ENCODE measurements at regions not wholly inside any gene's neighbourhood (a gene's known extent, or its start where the extent isn't known, plus 50 kb on each side); places are given as distances from the start of the nearest gene placed in this dataset.

DNA sequence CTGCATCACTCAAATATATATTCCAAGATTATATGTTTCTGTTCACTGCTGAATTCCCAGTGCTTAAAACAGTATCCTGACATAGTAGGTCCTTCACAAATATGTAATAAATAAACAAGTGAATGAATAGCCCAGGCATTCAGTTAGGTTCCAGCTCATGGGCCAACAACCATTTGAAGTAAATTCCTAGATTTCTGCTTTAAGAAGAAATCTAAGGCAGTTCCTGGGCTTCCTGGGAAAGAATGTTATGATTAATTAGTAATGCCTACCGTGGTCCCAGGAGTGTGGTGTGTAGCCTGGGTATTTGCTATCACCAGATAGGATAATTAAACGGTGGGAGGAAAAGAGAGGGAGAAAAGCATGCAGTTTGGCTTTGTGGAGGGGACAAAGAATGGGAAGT, 576.8 kb downstream of the SOX6 start:
- DNase-seq: no peak

DNA sequence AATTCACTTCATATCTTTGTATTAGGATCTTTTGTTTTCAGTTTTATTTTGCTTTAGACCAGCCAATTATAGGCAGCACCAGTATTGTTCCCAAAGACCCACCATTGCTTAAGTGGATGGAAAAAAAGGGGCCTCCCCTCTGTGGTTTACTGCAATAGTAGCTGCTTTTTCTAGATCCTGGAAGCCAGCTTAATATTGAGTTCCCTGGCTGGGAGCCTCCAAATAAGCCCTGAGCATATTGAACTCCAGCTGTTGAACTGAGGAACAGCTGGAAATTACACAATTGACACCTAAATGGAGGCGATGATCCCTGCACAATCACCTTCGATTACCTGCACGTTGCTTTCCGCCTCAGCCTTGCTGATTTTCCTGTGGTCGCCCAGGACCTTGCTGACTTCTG, 576.0 kb downstream of the SOX6 start:
- DNase-seq: no peak

DNA sequence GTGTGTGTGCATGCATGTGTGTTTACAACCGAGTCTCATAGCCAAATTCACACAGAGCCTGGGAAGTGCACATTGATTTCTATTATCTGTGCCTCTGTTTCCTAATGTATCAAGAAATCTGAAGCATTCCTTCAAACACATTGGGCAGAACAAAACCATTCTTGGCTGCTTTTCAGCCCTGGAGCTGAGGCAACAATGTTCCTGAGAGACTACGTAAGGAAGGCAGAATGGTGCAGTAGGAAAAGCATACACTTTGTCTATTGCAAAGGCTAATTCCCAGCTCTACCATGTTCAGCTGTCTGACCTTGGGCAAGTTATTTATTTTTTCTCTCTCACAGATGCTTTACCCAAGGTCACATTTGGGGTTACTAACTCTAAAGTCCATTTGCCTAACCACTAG, 575.5 kb downstream of the SOX6 start:
- no peak for DNase-seq

DNA sequence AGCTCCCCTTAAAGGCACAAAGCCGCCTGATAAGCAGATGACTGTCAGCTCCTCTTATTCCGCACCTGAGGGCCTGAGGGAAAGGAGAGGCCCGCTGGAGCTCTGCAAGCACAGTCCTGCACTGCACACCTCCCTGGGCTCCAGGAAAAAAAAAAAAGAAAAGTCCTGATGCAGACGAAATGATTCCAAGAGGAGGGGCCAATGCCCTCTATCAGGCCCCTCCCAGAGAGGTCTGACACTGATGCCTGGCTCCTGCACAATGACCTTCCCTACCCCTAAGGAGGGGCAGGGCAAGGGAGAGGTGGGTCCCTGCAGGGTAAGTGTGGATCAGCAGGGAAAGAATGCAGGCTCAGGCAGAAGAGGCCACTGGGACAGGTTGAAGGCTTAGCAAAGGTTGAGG, 572.7 kb downstream of the SOX6 start:
- DNase-seq: no peak

DNA sequence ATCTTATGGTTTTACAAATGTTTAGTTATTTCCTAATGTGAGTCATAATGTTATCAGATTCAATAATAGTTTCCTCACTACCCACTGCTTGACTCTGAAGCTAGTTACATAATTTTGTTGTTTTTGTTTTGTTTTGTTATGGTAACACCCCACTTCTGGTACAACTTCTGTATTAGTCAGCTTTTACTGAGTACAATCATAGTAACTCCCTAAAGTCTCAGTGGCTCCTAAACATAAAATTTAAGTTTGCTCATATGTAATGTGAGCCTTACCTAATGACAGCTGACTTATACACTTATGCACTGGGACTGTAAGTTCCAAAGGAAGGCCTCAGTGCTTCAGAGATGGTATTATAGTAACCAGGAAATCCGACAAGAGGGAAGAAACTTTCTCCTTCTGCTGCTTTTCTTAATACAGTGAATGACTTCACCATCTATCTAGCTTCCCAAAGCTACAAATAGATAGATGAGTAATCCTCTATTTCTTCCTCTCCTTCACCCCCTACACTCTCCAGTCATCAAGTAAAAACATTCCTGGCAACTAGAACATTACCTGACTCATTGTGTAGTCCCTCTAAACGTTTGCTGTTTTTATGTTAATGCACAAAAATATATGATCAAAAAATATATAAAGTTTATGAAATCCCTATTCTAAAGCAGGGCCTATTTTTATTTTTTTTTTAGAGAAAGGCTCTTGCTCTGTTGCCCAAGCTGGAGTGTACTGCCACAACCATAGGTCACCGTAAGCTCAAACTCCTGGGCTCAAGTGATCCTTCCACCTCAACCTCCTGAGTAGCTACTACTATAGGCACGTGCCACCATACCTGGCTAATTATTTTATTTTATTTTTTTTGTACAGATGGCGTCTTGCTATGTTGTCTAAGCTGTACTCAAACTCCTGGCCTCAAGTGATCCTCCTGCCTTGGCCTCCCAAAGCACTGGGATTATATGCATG, 563.0 kb downstream of the SOX6 start:
- no peak for DNase-seq

DNA sequence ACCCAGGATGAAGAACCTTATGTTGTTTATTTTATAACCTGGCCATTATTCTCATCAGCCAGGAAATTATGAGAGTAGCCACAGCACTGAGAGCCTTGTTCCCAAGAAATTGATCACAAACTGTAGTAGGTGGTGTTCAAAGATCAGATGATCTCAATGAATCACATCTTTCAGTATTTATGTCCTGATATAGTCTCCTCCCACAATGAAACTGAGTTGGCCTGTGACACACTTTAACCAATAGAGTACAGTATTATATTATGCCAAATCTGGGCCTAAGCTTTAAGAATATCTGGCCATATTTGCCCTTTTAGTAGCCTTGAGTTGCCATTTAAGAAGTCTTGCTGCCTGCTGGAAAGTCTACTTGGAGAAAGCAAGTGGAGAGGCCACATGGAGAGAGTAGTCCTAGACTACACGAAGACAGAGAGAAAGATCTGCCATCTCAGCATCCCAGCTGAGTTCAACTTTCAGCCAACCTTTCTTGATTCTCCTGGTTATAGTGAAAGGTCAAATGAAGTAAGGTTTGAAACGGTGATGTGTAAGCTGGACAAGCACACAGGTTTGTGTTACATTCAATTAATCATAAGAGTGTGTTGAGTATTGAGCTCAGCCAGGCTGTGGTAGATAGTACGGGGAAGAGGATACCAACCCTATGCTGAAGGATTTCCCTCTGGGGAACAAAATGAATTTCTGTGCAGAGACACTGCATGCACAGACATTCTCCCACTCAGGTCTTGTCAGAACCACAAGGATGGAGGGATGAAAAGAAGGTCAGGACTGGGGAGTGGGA, 561.8 kb downstream of the SOX6 start:
- DNase-seq: no peak

DNA sequence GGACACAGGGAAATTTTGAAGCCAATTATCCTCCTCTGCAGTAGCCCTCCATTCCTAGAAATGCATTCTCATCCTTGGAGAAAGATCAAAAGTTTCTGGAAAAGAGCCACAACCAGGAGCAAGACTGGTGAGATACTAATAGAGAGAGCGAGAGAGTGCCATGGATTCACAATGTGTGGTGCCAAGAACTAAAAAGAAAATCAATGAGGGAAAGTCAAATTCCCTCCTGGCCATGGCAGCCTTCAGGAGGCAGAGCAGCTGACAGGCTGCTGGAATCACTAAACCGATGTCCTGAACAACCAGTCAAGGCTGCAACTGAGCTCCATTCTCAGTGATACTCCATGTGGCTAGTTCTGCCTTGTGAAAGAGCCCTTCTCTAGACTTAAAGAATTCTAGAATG, 561.0 kb downstream of the SOX6 start:
- DNase-seq: no peak

DNA sequence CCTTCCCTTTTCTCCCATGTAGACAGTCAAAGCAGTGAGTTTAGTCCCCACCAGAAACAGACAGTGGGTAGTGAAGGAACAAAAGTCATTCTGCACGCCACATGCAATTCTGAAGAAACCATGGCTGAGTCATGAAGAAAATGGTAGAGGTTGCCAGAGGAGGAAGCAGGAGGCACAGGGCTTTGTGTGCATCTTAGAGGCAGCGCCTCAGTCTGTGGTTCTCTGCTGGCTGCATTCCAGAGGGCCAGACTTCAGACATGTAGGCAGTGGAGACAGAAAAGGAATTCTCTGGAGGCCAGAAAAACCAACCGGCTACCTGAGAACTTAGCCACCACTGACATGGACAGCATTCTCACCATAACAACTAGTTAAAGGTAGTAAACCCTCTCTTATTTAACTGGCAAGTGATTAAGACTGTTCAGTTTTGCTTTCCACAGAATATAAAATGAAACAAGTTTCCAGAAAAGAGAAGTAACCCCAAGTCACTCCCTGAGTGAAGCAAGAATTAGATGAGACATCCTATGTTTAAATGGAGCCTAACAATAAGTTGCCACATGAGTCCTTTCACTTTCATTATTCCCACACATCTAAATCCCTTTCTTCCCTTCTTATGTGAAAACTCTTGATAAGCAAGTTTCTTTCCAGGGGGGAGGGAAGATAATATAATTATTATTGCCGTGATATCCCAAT, 556.1 kb downstream of the SOX6 start:
- DNase-seq: no peak

DNA sequence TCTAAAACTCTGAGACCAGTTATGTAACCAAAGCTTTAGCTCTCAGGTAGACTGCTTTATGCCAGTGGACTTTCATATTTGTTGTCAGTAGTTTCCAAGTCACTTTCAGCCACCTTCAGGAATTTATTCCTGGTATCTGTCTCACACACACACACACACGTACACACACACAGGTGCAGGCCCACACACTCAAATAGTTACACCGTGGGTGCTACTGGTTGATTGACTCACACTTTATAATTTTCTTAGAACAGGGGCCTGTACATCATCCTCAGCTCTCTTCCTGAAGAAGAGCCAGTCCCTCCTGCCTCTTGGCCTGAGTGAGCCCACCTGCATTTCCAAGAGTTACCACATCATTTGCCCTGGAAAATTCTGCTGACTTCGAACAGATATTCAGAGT, 555.2 kb downstream of the SOX6 start:
- no peak for DNase-seq

DNA sequence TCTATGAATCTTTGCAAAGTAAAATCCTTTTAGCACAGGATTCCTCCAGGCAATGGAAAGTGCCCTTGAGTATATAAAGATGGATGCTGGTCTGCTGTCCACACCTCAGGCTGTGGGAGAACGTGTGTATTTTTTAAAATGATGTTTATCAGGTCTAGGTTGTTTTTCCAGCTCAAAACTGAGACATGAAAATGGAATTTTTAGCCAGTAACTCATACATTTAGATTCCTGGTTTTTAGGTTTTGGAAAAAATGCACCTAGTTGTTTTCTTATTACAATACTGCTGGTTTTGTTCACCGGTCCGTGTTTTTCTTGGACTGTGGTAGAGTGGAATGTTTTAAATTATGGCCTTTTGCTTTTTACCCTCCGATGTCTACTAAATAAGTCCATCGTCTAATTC, 554.7 kb downstream of the SOX6 start:
- no peak for DNase-seq

DNA sequence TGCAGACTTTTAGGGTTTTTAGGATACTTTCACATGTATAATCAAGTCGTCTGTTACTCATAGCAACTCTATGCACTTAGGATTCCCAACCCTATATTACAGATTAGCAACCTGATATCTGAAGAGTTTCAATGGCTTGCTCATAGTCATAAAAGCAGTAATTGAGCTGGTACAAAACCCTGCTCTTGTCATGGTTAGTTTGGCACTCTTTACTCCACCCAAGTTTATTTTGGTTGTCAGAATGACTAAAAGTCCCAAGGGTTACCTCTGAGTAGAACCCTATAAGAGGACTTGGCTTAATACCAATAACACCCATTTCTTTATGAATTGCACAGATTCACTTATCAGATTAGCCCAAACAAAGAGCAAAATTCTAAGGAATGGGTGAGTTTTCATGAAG, 550.6 kb downstream of the SOX6 start:
- no peak for DNase-seq

DNA sequence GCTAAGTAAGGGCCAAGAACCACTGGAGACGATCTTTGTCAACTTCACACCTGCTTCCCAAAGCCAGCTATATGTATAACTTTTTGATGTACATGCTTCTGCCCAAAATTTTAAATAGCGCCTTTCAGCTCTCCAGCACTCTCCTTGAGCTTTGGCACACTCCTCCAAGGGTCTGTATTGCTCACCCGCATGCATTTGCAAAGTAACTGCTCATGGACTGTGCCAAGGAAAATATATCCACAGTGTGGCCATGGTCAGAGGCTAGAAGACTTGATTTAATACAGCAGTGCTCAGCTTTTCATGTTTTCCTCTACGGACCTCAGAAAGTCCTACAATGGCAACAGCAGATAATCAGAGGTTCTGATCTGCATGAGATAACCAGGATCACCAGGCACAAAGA, 550.1 kb downstream of the SOX6 start:
- no peak for DNase-seq

DNA sequence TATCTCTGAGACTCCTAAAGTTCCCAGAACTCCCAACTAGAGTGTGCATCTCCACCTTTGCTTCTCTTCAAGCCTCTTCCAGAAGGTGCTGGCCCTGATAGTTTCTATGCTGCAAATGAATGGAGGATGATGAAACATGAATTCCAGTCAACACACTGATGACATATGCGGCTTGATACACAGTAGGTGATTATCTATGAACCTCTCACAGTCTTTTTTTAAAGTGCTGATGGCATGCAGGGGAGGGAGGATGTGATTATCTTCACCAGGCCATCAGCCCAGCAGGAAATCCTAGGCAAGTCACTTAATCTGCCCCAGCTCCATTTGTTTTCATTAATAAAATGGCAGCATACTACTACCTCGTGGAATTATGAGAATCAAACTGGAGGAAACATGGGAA, 548.5 kb downstream of the SOX6 start:
- DNase-seq: no peak

DNA sequence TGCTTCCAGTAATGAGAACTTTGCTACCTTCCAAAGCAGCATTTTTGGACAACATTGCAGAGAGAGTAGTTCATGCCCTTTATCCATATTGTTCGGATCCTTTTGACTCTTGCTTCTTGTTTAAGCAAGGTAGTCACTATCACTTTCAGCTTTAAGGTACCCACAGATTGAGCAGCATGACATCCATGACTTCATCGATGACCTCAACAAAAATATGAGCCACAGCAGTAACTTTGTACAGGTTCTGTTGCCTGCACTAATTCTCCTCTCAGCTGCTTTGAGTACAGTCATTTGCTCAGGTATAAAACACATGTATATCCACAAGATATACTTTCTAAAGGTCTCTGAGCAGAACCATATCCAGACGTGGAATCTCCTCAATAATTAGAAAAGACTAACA, 546.3 kb downstream of the SOX6 start:
- DNase-seq: no peak

DNA sequence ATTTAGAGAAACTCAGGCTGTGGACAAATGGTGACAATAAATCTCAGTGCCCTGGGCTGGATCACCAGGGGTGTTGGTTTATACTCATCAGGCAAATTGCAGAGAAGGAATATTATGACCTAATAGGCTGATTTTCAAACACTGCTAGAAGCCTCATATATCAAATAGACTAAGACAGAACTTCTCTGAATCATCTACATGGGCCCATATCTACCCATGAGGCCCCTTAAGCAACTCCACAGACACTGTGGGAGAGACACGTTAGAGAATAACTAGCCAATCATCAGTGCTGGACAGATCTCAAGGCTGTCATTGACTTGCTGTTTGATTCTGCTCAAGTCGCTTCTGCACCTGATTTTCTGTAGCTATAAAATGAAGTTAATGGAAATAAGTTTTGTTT, 545.8 kb downstream of the SOX6 start:
- DNase-seq: no peak

DNA sequence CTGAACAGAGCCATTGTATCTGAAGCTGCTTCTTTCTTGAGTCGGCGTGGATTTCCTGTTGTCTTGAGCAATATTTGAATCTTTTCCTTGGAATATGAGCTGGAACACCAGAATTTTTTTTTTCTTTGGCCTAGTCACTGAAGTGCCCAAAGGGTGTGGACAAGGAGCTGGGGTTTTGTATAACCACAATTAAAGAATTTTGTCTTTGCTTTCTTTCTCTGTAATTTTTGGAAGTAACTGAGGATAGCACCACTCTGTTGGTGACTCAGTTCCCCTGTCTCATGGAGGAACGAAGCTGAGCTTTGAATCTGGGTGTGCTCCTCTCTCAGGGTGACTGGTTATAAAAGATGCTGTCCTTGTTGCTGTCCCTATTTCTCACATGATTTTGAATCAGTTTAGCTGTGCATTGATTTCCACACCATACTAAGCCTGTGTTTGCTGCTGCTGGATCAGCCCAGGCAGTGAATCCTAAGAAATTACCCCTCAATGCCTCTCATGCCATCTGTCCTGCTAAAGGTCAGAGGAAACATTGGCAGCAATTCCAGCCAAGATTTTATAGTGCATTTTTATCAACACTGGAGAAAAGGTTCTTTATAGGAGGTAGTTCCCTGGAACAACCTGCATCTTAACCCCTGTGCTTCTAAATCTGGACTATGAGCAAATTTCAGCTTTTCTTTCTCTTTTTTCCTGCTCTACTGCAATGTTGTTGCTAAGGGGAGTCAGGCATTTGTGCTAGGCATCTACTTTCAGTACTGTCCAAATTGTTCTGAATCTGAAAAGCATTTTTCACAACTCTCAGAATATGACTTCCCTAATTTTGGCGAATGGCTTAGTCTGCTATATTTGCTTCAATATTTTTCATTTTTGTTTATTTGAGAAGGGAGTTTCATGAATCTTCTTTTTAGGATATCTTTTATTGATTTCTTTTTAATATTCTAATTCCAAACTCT, 540.8 kb downstream of the SOX6 start:
- no peak for DNase-seq

DNA sequence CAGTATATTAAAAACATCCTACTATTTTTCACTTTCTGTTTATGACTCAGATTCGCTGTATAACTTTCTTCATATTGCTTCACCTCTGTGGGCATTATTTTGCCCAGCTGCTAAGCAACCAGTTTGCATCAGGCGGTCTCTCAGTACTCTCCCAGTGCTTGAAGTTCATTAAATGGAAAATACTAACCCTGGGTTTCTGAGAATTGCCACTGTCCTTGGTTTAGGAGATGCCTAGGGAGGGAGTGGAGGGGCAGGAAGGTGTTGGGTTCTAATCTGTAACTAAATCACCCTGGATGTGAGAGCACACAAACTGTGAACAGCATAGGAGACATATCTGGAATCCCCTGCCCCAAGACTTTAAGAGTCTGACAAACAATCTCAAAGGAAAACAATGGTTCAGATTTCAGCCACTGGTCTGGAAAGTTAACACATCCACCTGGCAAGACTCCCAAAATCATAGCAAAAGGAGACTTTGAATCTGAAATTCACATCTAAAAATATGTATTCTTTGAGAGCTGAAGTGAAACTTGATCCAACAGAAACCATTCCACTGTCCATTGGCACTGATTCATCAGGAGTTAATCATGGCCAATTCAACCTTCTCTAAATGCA, 540.0 kb downstream of the SOX6 start:
- no peak for DNase-seq

DNA sequence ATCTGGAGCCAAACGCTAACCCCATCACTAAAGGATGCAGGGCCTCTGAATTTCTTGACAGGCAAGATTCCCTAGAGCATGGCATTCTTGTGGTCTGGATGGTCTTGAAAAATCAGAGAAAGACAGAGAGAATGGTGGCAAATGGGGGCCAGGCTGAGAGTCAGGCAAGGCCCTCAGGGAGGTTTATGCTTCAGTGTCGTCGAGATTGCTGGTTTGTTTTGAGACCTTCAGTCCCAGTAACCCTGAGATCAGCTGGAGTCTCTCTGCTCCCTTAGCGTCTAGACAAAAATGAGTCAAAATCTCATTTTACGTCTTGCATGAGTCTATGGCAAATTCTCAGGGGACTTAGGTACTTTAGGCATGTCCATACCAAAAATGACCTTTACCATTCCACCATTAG, 539.3 kb downstream of the SOX6 start:
- DNase-seq: no peak

DNA sequence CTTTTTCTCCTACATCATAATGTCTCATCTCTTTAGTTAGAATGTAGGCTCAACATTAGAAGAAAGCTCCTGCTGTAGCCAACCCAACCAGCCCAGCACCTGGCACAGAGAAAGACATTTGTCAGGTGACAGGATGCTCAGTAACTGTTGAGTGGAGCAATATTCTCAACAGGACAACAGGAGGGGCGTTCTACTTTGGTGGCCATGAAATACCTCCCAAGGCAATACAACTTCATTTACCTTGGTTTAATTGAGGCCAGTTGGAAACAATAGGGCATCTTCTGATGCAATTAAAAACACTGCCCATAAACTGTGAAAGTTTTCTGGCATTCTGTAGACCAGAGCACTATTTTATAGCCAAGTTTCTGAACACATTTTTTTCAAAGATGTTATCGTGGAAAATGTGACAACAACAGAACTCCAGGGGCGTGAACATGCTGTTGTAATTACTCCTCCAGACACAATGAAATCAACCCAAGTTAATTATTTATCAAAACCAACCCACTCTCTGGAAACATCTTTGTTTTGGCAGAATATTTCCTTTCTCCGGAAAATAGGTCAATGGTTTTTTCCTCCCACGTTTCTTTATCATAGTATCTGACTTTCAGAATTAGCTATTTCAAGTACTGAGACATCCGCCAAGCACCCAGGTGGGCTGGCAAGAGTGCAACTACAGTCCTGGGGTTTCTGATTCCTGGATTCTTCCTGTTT, 538.1 kb downstream of the SOX6 start:
- DNase-seq: no peak

DNA sequence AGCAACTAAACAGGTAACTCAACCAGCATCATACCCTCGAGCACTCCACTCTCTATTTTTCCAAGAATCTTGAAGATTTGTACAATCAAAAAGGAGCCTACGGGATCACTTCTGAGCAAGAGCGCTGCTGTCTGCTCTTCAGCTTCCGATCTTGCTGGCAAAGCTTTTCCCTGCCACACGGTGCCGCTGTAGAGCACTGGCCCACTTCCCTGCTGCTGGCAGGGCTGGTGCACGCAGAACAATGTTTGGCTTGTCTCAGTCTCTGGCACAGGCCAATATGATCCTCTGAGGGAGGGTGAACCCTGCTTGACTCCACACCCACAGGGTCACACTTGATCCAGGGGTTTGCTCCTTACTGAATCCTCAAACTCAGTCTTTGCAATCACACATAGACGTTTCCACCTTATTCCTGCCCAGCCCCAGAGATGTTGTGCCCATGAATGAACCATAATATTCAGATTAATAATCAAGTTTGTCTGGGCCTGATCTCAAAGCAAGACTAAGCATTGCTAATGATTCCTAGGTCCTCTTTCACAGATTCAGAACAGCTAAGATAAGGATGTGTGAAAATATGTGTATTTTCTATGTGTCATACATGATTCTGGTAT, 536.6 kb downstream of the SOX6 start:
- no peak for DNase-seq

DNA sequence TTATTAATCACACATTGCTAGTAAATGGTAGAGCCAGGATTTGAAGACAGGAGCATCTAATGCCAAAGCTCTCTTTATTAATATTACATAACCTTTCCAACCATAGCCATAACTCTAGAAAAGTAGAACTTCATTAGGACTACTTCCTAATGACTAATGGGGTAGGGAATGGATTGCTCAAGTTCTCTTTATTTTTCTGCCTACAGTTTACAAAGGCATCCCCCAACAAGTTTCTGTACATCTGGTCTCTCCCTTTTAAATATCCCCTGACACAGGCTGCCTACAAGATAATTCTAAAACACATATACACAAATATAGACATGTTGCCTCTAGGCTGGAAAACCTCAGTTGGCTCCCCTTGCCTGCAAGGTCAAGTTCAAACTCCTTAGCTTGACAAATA, 534.9 kb downstream of the SOX6 start:
- DNase-seq: no peak

Data from effector CD4-positive, alpha-beta T cell (primary cell).